ENCODE measurements at regions not wholly inside any gene's neighbourhood (a gene's known extent, or its start where the extent isn't known, plus 50 kb on each side); places are given as distances from the start of the nearest gene placed in this dataset.

DNA sequence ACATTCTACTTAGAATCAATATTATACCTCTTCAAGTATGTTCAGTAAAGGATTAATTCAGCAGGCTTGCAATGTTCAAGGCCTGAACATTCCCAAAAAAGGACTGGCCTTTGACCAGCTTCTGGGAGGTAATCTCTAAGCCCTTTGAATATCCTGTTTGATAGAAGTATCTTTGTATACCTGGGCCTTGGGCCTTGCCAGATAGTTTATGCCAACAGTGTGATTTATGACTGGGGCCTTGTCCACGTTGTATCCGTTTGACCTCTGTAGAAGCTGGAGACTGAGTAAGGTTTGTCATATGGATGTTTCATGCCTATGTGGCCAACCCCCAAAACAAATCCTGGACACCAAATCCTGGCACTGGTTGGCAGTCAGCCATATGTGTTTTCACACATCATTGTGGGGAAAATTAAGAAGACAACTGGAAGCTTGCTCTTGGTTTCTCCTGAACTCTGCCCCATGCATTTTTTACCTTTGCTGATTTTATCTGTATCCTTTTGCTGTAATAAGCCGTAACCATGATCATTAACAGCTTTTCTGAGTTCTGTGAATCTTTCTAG is 92.1 kb downstream of the RMI1 start:
- TF ChIP-seq JUN (IDR thresholded peaks at IDR 0.05; ENCODE audit: borderline replicate concordance, insufficient read depth, insufficient read length, low read depth) = no peak
- TF ChIP-seq, protein P1, sequence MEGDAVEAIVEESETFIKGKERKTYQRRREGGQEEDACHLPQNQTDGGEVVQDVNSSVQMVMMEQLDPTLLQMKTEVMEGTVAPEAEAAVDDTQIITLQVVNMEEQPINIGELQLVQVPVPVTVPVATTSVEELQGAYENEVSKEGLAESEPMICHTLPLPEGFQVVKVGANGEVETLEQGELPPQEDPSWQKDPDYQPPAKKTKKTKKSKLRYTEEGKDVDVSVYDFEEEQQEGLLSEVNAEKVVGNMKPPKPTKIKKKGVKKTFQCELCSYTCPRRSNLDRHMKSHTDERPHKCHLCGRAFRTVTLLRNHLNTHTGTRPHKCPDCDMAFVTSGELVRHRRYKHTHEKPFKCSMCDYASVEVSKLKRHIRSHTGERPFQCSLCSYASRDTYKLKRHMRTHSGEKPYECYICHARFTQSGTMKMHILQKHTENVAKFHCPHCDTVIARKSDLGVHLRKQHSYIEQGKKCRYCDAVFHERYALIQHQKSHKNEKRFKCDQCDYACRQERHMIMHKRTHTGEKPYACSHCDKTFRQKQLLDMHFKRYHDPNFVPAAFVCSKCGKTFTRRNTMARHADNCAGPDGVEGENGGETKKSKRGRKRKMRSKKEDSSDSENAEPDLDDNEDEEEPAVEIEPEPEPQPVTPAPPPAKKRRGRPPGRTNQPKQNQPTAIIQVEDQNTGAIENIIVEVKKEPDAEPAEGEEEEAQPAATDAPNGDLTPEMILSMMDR (IDR thresholded peaks at IDR 0.05; ENCODE audit: extremely low read depth in 1 of 2, insufficient read depth in 1 of 2, low read depth in 1 of 2, low read length in 2 of 2) = no peak

Data from endothelial cell of umbilical vein (primary cell).